Endothelial cell of umbilical vein (primary cell): ENCODE measurements at regions not wholly inside any gene's neighbourhood (a gene's known extent, or its start where the extent isn't known, plus 50 kb on each side); places are given as distances from the start of the nearest gene placed in this dataset.

Source experiments
- BruUV-seq: library from RNA; stranded (reverse); fragments of 400-500 nt; replicated peaks from 2 replicates; lab custom pipeline; 2021; lab: Mats Ljungman, UMichigan
- CTCF ChIA-PET: fragments of 300-600, 350-600 bp; sonication (Branson Sonifier 250); formaldehyde crosslinking; loops from one replicate; lab custom pipeline; 2021; ENCODE audit warnings: antibody characterized with exemption, inconsistent platforms; lab: Charles Lee
- POLR2A ChIA-PET: fragments of 300-600, 350-600 bp; sonication (Branson Sonifier 250); formaldehyde crosslinking; loops from one replicate; lab custom pipeline; 2021; ENCODE audit warnings: antibody characterized with exemption, inconsistent platforms; lab: Charles Lee
- DNase-seq: peaks from one replicate; pipeline ENCODE4 v3.0.0-alpha.2; 2011; ENCODE audit warnings: low read depth, low spot score
- FAIRE-seq: peaks from 2 replicates; lab custom pipeline; 2011; peaks lifted over from hg19 to GRCh38; lab: Jason Lieb, UNC
- H2AFZ ChIP-seq: 2 replicates; pipeline ENCODE4 v1.6.0; 2012; ENCODE audit warnings: low read depth, low read length, control low read depth, inconsistent platforms
- H3K27ac ChIP-seq: 2 replicates; pipeline ENCODE4 v1.5.1; 2011; ENCODE audit warnings: low read depth, mild to moderate bottlenecking, control low read depth, low read length, moderate library complexity; ENCODE audit not compliant: insufficient read depth
- H3K27me3 ChIP-seq, 2 experiments: 2 replicates each; pipeline versions ENCODE4 v1.6.0 to v1.6.1; 2011; ENCODE audit warnings: low read length in 2 of 2, mixed read lengths in 1 of 2; ENCODE audit not compliant: control insufficient read depth in 2 of 2, insufficient read depth in 2 of 2
- H3K36me3 ChIP-seq, 2 experiments: 2 replicates in 1 of 2; 3 replicates in 1 of 2; pipeline ENCODE4 v1.5.1; 2011; ENCODE audit warnings: low read length in 2 of 2, mild to moderate bottlenecking in 1 of 2, moderate library complexity in 1 of 2; ENCODE audit not compliant: control insufficient read depth in 2 of 2, insufficient read depth in 2 of 2; ENCODE audit errors: extremely low read depth in 1 of 2
- H3K4me1 ChIP-seq: 3 replicates; pipeline ENCODE4 v1.5.1; 2011; ENCODE audit warnings: mild to moderate bottlenecking, low read length; ENCODE audit not compliant: control insufficient read depth, insufficient read depth; ENCODE audit errors: extremely low read depth
- H3K4me2 ChIP-seq: 2 replicates; pipeline ENCODE4 v1.6.1; 2011; ENCODE audit warnings: low read length, control low read depth, mixed read lengths; ENCODE audit not compliant: insufficient read depth
- H3K4me3 ChIP-seq, 3 experiments: fragments of 200-600 bp in 1 of 3; sonication (generic), shearing (Covaris generic) in 1 of 3; replicated peaks in 1 of 3; 2 replicates each; pipeline ENCODE4 v1.5.1; 2011 to 2016; ENCODE audit warnings: control low read depth in 3 of 3, low read length in 3 of 3, mild to moderate bottlenecking in 2 of 3, inconsistent platforms in 1 of 3, low read depth in 1 of 3, moderate library complexity in 1 of 3; ENCODE audit not compliant: insufficient read depth in 1 of 3
- H3K79me2 ChIP-seq: 2 replicates; pipeline ENCODE4 v1.6.0; 2012; ENCODE audit warnings: low read length, inconsistent platforms; ENCODE audit not compliant: control insufficient read depth, insufficient read depth
- H3K9ac ChIP-seq: replicated peaks from 2 replicates; pipeline ENCODE3; 2011; ENCODE audit warnings: low read length, control low read depth; ENCODE audit not compliant: insufficient read depth; ENCODE audit errors: extremely low read depth
- H3K9me1 ChIP-seq: replicated peaks from 3 replicates; pipeline ENCODE4 v1.6.0; 2011; ENCODE audit warnings: mild to moderate bottlenecking, low read length; ENCODE audit not compliant: control insufficient read depth, insufficient read depth; ENCODE audit errors: extremely low read depth
- H3K9me3 ChIP-seq: replicated peaks from 2 replicates; pipeline ENCODE4 v1.5.1; 2012; ENCODE audit warnings: low read length, inconsistent platforms; ENCODE audit not compliant: control insufficient read depth, insufficient read depth
- H4K20me1 ChIP-seq: replicated peaks from 2 replicates; pipeline ENCODE3; 2011; ENCODE audit warnings: mild to moderate bottlenecking, low read length; ENCODE audit not compliant: control insufficient read depth, insufficient read depth; ENCODE audit errors: extremely low read depth
- CTCF ChIP-seq, 2 donors: IDR thresholded peaks; 1 replicate in 1 of 2; 2 replicates in 1 of 2; pipeline ENCODE4 v1.5.1; 2011; ENCODE audit warnings: low read length in 2 of 2, mild to moderate bottlenecking in 2 of 2, moderate library complexity in 2 of 2, control low read depth in 1 of 2, inconsistent platforms in 1 of 2, low read depth in 1 of 2; ENCODE audit not compliant: insufficient read depth in 1 of 2; ENCODE audit errors: extremely low read depth in 1 of 2
- EZH2 ChIP-seq: IDR thresholded peaks from 2 replicates; pipeline ENCODE4 v1.6.1; 2012; ENCODE audit warnings: borderline replicate concordance, low read depth, mild to moderate bottlenecking, moderate library complexity, low read length, inconsistent platforms; ENCODE audit not compliant: severe bottlenecking
- FOS ChIP-seq: IDR thresholded peaks from 2 replicates; pipeline ENCODE4 v1.6.1; 2011; ENCODE audit warnings: mild to moderate bottlenecking, low read length, moderate library complexity, borderline replicate concordance; ENCODE audit not compliant: insufficient read depth
- GATA2 ChIP-seq: IDR thresholded peaks from 2 replicates; pipeline ENCODE4 v1.7.0; 2011; ENCODE audit warnings: low read depth, mild to moderate bottlenecking, moderate library complexity, mixed read lengths, low read length; ENCODE audit not compliant: insufficient read length, insufficient read depth
- JUN ChIP-seq: IDR thresholded peaks from 2 replicates; pipeline ENCODE4 v1.6.1; 2011; ENCODE audit warnings: borderline replicate concordance, low read depth; ENCODE audit not compliant: insufficient read length, insufficient read depth
- MAX ChIP-seq: IDR thresholded peaks from 2 replicates; pipeline ENCODE4 v1.6.1; 2011; ENCODE audit not compliant: insufficient read depth, insufficient read length
- MYC ChIP-seq: IDR thresholded peaks from one replicate; pipeline ENCODE4 v1.6.1; 2011; ENCODE audit warnings: mild to moderate bottlenecking, low read depth, low read length
- POLR2A ChIP-seq: IDR thresholded peaks from 2 replicates; pipeline ENCODE4 v1.6.1; 2012; ENCODE audit warnings: low read depth, mild to moderate bottlenecking, control low read depth, low read length
- POLR2AphosphoS5 ChIP-seq: IDR thresholded peaks from 2 replicates; pipeline ENCODE4 v1.6.1; 2012; ENCODE audit warnings: low read depth, mild to moderate bottlenecking, control low read depth, low read length, moderate library complexity; ENCODE audit not compliant: insufficient read depth
- dilution Hi-C: fragments of 300-500 bp; cut with MboI; formaldehyde crosslinking; loops from one replicate; pipeline ENCODE4 v1.15.0; 2019; ENCODE audit warnings: low sequenced_read_pairs; ENCODE audit not compliant: extremely low pct_ligation_motif_present
- intact Hi-C: fragments of 100-400 bp; cut with micrococcal nuclease; formaldehyde crosslinking; loops from one replicate; pipeline ENCODE4 v1.10.0; 2022

- POLR2A ChIA-PET = interaction anchor here (0.6 kb wide), 1 partner anchor 84 kb away, joined by 3 read pairs; no protein-coding TSS in a partner anchor
- no peak overlapping the region for H3K9ac ChIP-seq
- no TSS peak for BruUV-seq
These were observed 93.7 kb downstream of the HHIPL2 start for GRCh38 chr1:222454186-222454585.

More at GRCh38 chr1:222454186-222454585, 93.7 kb downstream of the HHIPL2 start:
- dilution Hi-C loops (no loop called here), intact Hi-C loops (loop anchor here (2.0 to 10.0 kb wide), 2 partner anchors 975 to 1249 kb away; no protein-coding TSS in a partner anchor)
- no peaks in the 10 kb centered on the region for H3K4me1 ChIP-seq
- H3K4me3 ChIP-seq = no peak overlapping the region
- H3K79me2 ChIP-seq = no peaks in the 10 kb centered on the region
- H4K20me1 ChIP-seq = no peaks in the 10 kb centered on the region
- CTCF ChIA-PET = interaction anchor here (0.7 to 3.7 kb wide), 14 partner anchors 10 to 1644 kb away, joined by 3 to 82 read pairs (median 14); no protein-coding TSS in a partner anchor
- H3K4me2 ChIP-seq = no peak overlapping the region
- H3K9me3 ChIP-seq = no peaks in the 10 kb centered on the region
- DNase-seq = no peak
- no peak for FAIRE-seq
- H3K27me3 ChIP-seq = peaks cover 0 to 2% of the 10 kb centered on the region in 2 experiments
- no peak overlapping the region for H3K27ac ChIP-seq
- TF ChIP-seq MAX = no peak
- TF ChIP-seq POLR2A = no peak
- TF ChIP-seq FOS = no peak
- no peak for TF ChIP-seq MYC
- no peak for TF ChIP-seq EZH2
- no peak for TF ChIP-seq GATA2
- no peak for TF ChIP-seq POLR2AphosphoS5
- no peak for TF ChIP-seq JUN
- no peak for TF ChIP-seq CTCF (IDR thresholded peaks at IDR 0.05; ENCODE audit: extremely low read depth in 1 of 2, insufficient read depth in 1 of 2, low read depth in 1 of 2, low read length in 2 of 2)
- no peak overlapping the region for H2AFZ ChIP-seq
- H3K36me3 ChIP-seq = no peaks in the 10 kb centered on the region
- no peaks in the 10 kb centered on the region for H3K9me1 ChIP-seq
